ENCODE measurements at regions not wholly inside any gene's neighbourhood (a gene's known extent, or its start where the extent isn't known, plus 50 kb on each side); places are given as distances from the start of the nearest gene placed in this dataset.

GRCh38 chr13:60811581-60811980, 414.6 kb downstream of the TDRD3 start:
- TF ChIP-seq CTCF (IDR thresholded peaks at IDR 0.05) (no peak), POLR2AphosphoS5 (IDR thresholded peaks at IDR 0.05) (no peak)

All from gastroesophageal sphincter (tissue), 3 donors.